ENCODE measurements at regions not wholly inside any gene's neighbourhood (a gene's known extent, or its start where the extent isn't known, plus 50 kb on each side); places are given as distances from the start of the nearest gene placed in this dataset.

DNA sequence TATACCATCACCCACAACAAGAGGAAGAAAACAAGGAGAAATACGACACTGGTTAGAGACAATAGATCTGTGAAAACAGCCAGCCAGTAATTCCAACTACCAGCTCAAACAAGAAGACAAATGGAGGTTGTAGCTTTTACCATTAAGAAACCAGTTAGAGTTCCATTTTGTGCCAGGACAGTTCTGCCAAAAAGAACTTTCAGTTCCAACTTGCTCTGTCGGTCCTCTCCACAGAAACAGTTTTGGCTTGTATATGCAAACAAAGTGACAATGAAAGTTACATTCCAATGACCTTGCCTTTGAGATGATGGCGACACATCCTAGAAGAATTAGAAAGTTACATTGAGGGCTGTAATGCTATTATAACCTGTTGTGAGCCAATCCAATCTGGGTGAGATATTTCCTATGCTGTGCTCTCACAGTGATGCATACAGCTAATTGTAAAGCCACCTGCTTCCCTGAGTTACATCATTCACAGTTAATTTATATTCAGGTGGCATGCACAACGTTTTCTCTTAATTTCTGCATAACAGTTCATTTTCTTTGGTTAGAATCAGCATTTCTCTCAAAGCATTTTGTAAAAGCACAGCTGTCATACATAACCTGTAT lies 1378.4 kb upstream of the PIK3C3 start:
- no peak for DNase-seq
- TF ChIP-seq POLR2A (IDR thresholded peaks at IDR 0.05), result no peak
- WGBS, 4 donors, result 58 to 69% (median 63%) methylated on average over 4 of the region's 4 CpGs
- intact Hi-C loops (cut with DNase I), result no loop called here
- H3K36me3 ChIP-seq, result no peaks in the 10 kb centered on the region
- H3K4me3 ChIP-seq, result no peak overlapping the region
- no peaks in the 10 kb centered on the region for H3K4me1 ChIP-seq
- no peak for ATAC-seq
- H3K27me3 ChIP-seq, result no peaks in the 10 kb centered on the region
- H3K27ac ChIP-seq, result no peak overlapping the region
- no peaks in the 10 kb centered on the region for H3K9me3 ChIP-seq

DNA sequence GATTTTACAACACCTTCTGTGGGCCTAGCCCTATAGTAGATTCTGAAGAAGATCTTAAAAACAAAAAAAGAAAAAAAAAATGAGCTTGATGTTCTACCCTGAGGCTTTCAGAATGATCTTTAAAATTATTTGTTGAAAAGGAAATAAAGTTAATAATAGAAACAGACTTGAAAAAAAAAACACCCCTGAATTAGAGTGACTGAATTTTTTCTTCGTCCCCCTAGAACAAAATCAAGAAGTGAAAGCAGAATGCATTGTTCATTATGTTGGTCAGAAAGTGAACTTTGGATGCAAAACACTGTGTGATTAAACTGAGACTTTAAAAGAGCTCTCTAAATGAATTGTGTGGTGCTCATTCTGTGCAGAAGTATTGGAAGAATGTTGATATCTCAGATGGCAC lies 1384.4 kb upstream of the PIK3C3 start:
- Histone ChIP-seq H3K27me3 (no peaks in the 10 kb centered on the region), H3K36me3 (no peaks in the 10 kb centered on the region), H3K4me1 (no peaks in the 10 kb centered on the region), H3K9me3 (no peaks in the 10 kb centered on the region), H3K27ac (no peak overlapping the region), H3K4me3 (no peak overlapping the region)
- TF ChIP-seq, protein P1, sequence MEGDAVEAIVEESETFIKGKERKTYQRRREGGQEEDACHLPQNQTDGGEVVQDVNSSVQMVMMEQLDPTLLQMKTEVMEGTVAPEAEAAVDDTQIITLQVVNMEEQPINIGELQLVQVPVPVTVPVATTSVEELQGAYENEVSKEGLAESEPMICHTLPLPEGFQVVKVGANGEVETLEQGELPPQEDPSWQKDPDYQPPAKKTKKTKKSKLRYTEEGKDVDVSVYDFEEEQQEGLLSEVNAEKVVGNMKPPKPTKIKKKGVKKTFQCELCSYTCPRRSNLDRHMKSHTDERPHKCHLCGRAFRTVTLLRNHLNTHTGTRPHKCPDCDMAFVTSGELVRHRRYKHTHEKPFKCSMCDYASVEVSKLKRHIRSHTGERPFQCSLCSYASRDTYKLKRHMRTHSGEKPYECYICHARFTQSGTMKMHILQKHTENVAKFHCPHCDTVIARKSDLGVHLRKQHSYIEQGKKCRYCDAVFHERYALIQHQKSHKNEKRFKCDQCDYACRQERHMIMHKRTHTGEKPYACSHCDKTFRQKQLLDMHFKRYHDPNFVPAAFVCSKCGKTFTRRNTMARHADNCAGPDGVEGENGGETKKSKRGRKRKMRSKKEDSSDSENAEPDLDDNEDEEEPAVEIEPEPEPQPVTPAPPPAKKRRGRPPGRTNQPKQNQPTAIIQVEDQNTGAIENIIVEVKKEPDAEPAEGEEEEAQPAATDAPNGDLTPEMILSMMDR (IDR thresholded peaks at IDR 0.05), result no peak
- no peak for TF ChIP-seq POLR2A (IDR thresholded peaks at IDR 0.05)
- DNase-seq (no peak), ATAC-seq (no peak)
- intact Hi-C loops (cut with DNase I), result no loop called here
- 65 to 73% (median 70%) methylated on average over 1 of the region's 1 CpG for WGBS, 4 donors

DNA sequence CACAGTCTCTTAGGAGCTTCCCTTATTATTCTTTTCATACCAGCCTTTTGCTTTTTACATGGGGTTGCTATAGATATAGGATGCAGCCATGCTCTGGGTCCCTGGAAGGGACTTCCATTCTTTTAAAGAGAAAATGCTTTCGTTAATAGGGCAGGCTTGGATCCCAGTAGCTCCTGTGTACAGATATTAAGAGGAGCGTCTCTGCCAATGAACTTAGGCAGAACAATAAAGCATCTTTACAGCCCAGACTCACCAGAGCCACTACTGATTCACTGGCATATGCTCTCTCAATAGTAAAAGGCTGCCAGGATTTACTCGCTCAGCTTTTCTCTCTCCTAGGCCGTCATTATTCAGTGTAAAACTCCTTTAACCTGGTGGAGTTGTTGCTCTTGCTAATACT lies 1385.4 kb upstream of the PIK3C3 start:
- intact Hi-C loops (cut with DNase I), result no loop called here

DNA sequence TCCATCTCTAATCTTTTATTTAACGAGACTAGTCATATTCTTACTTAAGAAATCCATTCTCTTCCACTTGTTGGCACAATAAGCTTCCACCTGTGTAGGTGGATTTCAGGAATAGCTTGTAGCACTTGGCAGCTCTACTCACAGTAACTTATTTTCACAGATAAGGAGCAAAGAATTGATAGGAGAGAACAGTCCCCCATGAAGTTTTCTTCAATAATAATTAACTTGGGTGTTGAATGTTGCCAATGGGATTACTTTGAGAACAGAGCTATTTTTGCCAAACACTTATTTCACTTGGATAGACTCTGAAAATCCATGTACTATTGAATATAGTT lies 1388.6 kb upstream of the PIK3C3 start:
- H3K9me3 ChIP-seq, result no peaks in the 10 kb centered on the region
- no peak for TF ChIP-seq POLR2A (IDR thresholded peaks at IDR 0.05)
- TF ChIP-seq, protein P1 (IDR thresholded peaks at IDR 0.05), result no peak
- DNase-seq (no peak), ATAC-seq (no peak)
- H3K4me1 ChIP-seq, result no peaks in the 10 kb centered on the region
- no peak overlapping the region for H3K27ac ChIP-seq
- H3K36me3 ChIP-seq, result no peaks in the 10 kb centered on the region
- no peak overlapping the region for H3K4me3 ChIP-seq
- no peaks in the 10 kb centered on the region for H3K27me3 ChIP-seq
- intact Hi-C loops (cut with DNase I), result no loop called here
- WGBS, 4 donors, result 77 to 90% (median 83%) methylated on average over 1 of the region's 1 CpG

More for the DNA sequence above, 1385.4 kb upstream of the PIK3C3 start:
- no peaks in the 10 kb centered on the region for H3K36me3 ChIP-seq
- no peak for DNase-seq
- no peak overlapping the region for H3K27ac ChIP-seq
- ATAC-seq, result no peak
- H3K4me1 ChIP-seq, result no peaks in the 10 kb centered on the region
- TF ChIP-seq, protein P1 (IDR thresholded peaks at IDR 0.05), result no peak
- no peak for TF ChIP-seq POLR2A (IDR thresholded peaks at IDR 0.05)
- no peaks in the 10 kb centered on the region for H3K27me3 ChIP-seq
- WGBS, 4 donors, result 71 to 90% (median 81%) methylated on average over 4 of the region's 4 CpGs
- H3K4me3 ChIP-seq, result no peak overlapping the region
- no peaks in the 10 kb centered on the region for H3K9me3 ChIP-seq

DNA sequence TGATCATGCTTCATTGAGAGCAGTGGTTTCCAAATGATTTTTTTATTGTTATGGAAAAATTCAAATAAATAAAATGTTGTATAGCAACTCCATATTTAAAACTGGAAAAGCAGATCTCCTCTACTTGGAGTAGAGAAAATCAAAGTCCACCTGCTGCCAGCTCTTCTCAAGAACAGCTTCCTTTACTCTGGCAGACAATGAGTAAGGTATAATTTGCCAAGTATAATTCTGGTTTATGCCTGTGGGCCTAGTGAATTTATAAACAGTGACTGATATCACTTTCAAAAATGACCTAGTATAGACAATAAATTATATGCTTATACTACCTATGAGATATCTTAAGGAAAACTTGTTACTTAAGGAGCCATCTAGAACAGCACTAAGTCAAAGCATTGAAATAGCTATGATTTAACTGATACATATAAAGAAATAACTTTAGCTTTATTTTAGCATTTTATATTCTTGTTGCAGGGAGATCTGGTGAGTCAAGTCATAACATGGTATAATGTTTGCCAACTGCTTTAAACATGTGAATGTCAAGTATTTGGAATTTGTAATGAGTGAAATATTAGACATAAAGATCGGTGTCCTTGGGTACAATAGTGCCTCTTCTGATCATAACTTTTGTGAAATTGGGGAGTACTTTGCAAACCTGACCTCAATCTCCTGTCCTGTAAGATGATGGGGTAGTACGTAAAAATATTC lies 1389.1 kb upstream of the PIK3C3 start:
- Histone ChIP-seq H3K27ac (no peak overlapping the region), H3K4me1 (no peaks in the 10 kb centered on the region), H3K36me3 (no peaks in the 10 kb centered on the region), H3K27me3 (no peaks in the 10 kb centered on the region), H3K9me3 (no peaks in the 10 kb centered on the region), H3K4me3 (no peak overlapping the region)
- intact Hi-C loops (cut with DNase I), result no loop called here
- TF ChIP-seq, protein P1 (IDR thresholded peaks at IDR 0.05), result no peak
- TF ChIP-seq POLR2A (IDR thresholded peaks at IDR 0.05), result no peak
- WGBS, 4 donors, result 1 to 61% (median 34%) methylated on average over 2 of the region's 2 CpGs
- no peak for DNase-seq
- ATAC-seq, result no peak
